DND-41 (cell line): ENCODE measurements at regions not wholly inside any gene's neighbourhood (a gene's known extent, or its start where the extent isn't known, plus 50 kb on each side); places are given as distances from the start of the nearest gene placed in this dataset.

Experiments
- EZH2 ChIP-seq: IDR thresholded peaks from 3 replicates; pipeline ENCODE4 v1.6.1; 2012; ENCODE audit warnings: borderline replicate concordance, low read depth, mild to moderate bottlenecking, moderate library complexity, low read length, inconsistent platforms; ENCODE audit not compliant: severe bottlenecking
- TF ChIP-seq, protein P1 (sequence below): IDR thresholded peaks from 2 replicates; pipeline ENCODE4 v1.5.1; 2012; ENCODE audit warnings: borderline replicate concordance, low read length, moderate library complexity, mild to moderate bottlenecking; ENCODE audit not compliant: poor library complexity, severe bottlenecking; ENCODE audit errors: extremely low read depth

DNA sequence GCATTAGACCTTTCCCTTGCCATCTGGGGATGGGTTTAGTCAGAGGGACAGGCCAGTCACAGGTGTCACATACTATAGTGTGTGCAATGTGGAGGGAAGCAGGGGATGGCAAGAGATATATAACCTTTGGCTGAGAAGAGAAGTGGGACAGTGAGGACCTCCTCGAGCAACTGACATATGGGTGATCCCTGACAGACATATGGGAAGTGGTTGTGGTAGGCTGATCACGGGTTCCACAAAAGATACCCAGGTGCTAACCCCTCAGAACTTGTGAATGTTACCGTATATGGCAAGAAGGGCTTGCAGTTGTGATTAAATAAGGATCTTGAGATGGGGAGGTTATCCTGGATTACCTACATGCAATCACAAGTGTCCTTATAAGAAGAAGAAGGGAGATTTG, 188.1 kb upstream of the MPHOSPH6 start:
- TF ChIP-seq, protein P1, sequence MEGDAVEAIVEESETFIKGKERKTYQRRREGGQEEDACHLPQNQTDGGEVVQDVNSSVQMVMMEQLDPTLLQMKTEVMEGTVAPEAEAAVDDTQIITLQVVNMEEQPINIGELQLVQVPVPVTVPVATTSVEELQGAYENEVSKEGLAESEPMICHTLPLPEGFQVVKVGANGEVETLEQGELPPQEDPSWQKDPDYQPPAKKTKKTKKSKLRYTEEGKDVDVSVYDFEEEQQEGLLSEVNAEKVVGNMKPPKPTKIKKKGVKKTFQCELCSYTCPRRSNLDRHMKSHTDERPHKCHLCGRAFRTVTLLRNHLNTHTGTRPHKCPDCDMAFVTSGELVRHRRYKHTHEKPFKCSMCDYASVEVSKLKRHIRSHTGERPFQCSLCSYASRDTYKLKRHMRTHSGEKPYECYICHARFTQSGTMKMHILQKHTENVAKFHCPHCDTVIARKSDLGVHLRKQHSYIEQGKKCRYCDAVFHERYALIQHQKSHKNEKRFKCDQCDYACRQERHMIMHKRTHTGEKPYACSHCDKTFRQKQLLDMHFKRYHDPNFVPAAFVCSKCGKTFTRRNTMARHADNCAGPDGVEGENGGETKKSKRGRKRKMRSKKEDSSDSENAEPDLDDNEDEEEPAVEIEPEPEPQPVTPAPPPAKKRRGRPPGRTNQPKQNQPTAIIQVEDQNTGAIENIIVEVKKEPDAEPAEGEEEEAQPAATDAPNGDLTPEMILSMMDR: no peak
- TF ChIP-seq EZH2: no peak
